GM12878 (cell line): ENCODE measurements at regions not wholly inside any gene's neighbourhood (a gene's known extent, or its start where the extent isn't known, plus 50 kb on each side); places are given as distances from the start of the nearest gene placed in this dataset.

Source experiments
- ATF3 ChIP-seq: IDR thresholded peaks from 2 replicates; pipeline ENCODE4 v1.6.1; 2011; ENCODE audit warnings: low read depth, mild to moderate bottlenecking, low read length, moderate library complexity, borderline replicate concordance; ENCODE audit errors: extremely low read depth
- CTCF ChIP-seq, 3 experiments: IDR thresholded peaks in 2 of 3; conservative IDR thresholded peaks in 1 of 3; 2 replicates each; pipeline ENCODE4 v1.5.1; 2011; ENCODE audit warnings: low read depth in 3 of 3, low read length in 3 of 3, mild to moderate bottlenecking in 3 of 3, control low read depth in 2 of 3, moderate library complexity in 2 of 3, inconsistent platforms in 1 of 3, mixed read lengths in 1 of 3; ENCODE audit not compliant: control insufficient read depth in 2 of 3, insufficient read depth in 1 of 3; ENCODE audit errors: extremely low read depth in 1 of 3
- EP300 ChIP-seq, 2 experiments: fragments of 150-350 bp in 1 of 2; IDR thresholded peaks; 2 replicates each; pipeline ENCODE4 v1.6.1; 2011 to 2012; ENCODE audit warnings: low read depth in 2 of 2, low read length in 2 of 2, borderline replicate concordance in 1 of 2, improper control_type of control experiment in 1 of 2, inconsistent platforms in 1 of 2; ENCODE audit not compliant: control insufficient read depth in 1 of 2
- HDAC6 ChIP-seq: fragments of 200-600 bp; sonication (generic); IDR thresholded peaks from one replicate; pipeline ENCODE4 v1.8.0; 2017; ENCODE audit warnings: antibody characterized with exemption; ENCODE audit not compliant: unreplicated experiment
- LARP7 ChIP-seq: fragments of 450-650 bp; IDR thresholded peaks from 2 replicates; pipeline ENCODE4 v1.6.1; 2017; ENCODE audit warnings: mild to moderate bottlenecking
- PBX3 ChIP-seq: IDR thresholded peaks from 2 replicates; pipeline ENCODE4 v1.6.1; 2011; ENCODE audit warnings: mild to moderate bottlenecking, low read depth, low read length, moderate library complexity; ENCODE audit not compliant: insufficient replicate concordance
- POLR2AphosphoS5 ChIP-seq: IDR thresholded peaks from 2 replicates; pipeline ENCODE4 v1.6.1; 2011; ENCODE audit warnings: mild to moderate bottlenecking, low read length, inconsistent platforms
- SIX5 ChIP-seq: IDR thresholded peaks from 2 replicates; pipeline ENCODE4 v1.6.1; 2011; ENCODE audit warnings: mild to moderate bottlenecking, low read depth, low read length, moderate library complexity; ENCODE audit not compliant: severe bottlenecking
- SREBF2 ChIP-seq: IDR thresholded peaks from 2 replicates; pipeline ENCODE4 v1.6.1; 2012; ENCODE audit warnings: mild to moderate bottlenecking, low read length
- USF2 ChIP-seq: IDR thresholded peaks from 2 replicates; pipeline ENCODE4 v1.6.1; 2011; ENCODE audit warnings: low read depth, low read length, improper control_type of control experiment, borderline replicate concordance
- ZNF384 ChIP-seq: IDR thresholded peaks from 2 replicates; pipeline ENCODE4 v1.6.1; 2012; ENCODE audit warnings: low read depth, mild to moderate bottlenecking, low read length, improper control_type of control experiment, borderline replicate concordance

GRCh38 chr6:21414065-21414464 is 179.5 kb upstream of the SOX4 start:
- TF ChIP-seq PBX3 (no peak), EP300 (IDR thresholded peaks at IDR 0.05; ENCODE audit: borderline replicate concordance in 1 of 2, control insufficient read depth in 1 of 2, low read depth in 2 of 2, low read length in 2 of 2) (no peak), SREBF2 (no peak), CTCF (IDR thresholded peaks at IDR 0.05 in 2 of 3, conservative IDR thresholded peaks at IDR 0.05 in 1 of 3; ENCODE audit: control insufficient read depth in 2 of 3, extremely low read depth in 1 of 3, insufficient read depth in 1 of 3, low read depth in 3 of 3, low read length in 3 of 3) (no peak), HDAC6 (no peak), ZNF384 (no peak), ATF3 (no peak), USF2 (no peak), LARP7 (no peak), SIX5 (no peak), POLR2AphosphoS5 (no peak)
